SIG-M5 (cell line): ENCODE measurements at regions not wholly inside any gene's neighbourhood (a gene's known extent, or its start where the extent isn't known, plus 50 kb on each side); places are given as distances from the start of the nearest gene placed in this dataset.

Source experiments
- DNase-seq: peaks from one replicate; lab custom pipeline; 2025; lab: John Stamatoyannopoulos, UW

DNA sequence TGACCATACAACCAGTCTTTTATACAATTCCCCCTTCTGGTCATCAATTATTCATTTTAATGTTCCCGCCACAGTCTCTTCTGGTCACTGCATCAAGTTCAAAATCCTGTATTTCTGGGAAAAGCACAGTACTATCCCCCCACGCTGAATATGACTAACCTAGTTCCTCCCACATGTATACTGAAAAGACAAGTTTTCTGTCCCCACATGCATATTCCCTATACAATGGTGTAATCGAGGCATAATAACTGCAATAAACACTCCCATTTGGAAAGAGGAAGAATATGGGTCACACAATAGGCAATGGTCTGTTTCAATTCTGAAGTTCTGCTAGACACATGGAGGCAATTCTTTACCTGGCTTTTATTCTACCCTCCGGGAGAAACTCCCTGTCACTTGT lies 344.9 kb downstream of the EFNA5 start:
- no peak for DNase-seq

DNA sequence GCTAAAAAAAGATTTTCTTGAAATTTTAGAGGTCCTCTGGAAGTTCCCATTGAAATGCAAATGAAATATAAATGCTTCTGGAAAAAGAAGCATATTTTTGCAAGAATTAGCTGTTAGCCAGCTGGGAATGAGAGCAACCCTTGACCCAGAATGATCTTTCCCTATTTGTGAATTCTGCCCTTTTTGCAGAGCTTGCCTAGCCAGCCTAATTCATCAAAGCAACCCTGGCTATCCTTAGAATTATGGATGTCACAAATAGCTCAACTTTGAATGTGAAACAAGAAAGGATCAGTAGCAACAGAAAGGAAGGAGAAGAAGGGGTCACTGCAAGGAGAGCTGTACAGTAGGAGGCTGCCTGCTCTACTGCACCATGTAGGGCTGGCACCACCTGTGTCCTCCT lies 345.9 kb downstream of the EFNA5 start:
- DNase-seq: no peak

DNA sequence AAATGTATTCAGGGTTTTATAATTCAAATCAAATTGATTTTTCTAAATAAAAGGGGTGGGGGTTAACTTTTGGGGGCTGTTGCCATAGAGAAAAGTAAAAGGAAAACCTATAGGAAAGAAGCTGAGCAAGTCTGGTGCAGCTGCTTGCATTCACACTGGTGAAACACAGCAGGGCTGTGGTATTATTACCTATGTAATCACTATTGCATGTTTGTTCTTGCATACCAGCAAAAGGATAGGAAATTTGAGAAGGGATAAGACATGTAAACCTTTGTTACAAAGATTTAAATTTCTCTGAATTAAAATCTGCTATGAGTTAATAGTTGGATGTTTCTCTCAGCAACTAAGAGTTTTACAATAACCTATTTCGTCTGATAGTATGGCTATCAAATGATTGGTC lies 346.7 kb downstream of the EFNA5 start:
- no peak for DNase-seq

DNA sequence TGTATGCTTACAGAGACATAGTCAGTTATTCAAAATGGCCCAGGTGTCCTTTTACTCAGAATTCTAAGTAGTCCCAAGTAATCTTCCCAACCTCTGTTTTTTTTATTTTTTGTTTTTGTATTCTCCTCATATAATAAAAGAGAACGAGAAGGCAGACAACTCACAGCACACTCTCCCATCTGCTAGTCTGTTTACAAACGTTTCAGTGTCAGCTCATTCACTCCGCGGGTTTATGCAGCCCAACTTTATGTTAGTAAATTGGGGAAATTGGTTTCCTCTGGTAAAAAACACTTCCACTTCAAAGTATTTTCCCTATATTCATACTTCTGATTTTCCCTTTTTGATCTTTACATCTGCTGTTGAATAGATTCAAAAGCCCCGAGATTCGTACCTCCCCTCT lies 347.2 kb downstream of the EFNA5 start:
- no peak for DNase-seq

DNA sequence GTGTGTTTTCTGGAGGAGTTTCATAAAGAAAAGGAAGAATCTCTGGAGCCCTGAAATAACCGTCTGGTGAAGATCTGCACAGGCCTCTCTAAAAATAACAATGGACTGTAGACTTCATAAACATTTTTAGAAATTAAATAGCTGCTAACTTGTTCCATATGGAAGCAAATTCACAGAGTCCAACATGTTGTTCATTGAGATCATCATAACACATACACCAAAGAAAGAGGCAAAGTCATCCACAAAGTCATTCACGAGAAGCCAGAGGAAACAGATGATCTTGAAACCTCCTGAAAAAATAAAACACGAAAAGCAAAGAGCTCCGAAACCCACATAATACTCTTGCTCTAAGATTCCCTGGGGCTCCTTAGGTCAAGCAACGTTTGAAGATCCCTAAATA lies 347.8 kb downstream of the EFNA5 start:
- no peak for DNase-seq

DNA sequence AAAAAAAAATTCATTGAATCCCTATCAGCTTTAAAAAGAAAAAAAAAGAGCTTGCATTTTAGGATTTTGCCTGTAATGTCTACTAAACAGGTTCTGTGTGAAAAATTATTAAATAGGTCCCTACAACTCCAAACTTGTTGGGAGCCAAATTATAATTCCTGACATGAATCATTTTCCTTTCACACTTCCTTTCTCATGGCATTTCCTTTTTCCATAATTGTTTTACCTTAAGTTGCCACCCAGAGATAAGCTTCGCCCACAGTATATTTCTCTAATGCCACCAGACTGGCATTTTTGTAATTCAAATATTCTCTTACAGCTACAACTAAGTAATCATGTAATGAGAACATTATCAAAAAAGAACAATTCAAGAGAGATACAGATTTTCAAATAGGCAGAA lies 348.8 kb downstream of the EFNA5 start:
- DNase-seq: no peak

DNA sequence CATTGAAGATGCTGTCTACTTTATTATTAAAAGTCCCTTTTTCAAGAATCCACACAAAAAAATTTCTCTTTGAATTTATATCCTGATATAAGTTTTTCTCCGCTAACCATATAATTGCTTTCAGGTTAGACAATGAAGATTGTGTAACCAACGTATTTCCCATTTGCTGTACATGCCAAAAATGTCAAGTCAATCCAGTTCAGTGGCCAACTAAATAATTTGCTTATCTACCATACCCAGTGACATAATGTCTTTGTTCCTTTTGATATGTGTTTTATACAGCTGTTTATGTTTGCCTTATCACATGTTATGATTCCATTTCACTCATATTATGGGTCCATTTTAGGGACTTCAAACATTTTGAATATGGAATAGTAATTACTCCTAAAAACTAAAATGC lies 349.9 kb downstream of the EFNA5 start:
- no peak for DNase-seq

DNA sequence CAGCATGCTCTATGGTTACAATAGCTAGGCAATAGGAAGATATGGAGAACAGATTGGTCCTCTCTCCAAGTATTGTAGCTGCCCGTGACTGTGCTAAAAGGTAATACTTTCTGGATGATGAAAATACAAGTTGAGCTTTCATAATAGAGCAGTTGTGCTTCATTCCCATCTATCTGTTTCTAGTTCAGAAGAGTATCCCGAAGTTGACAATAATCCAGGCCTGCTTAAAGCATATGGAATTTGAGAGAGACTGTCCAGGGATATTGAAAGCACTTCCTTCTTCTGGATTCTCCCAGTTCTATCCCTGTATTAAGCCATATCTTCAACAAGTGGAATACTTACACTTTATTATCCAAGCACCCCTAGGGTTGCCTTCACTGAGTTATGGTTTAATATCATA lies 350.4 kb downstream of the EFNA5 start:
- DNase-seq: no peak

DNA sequence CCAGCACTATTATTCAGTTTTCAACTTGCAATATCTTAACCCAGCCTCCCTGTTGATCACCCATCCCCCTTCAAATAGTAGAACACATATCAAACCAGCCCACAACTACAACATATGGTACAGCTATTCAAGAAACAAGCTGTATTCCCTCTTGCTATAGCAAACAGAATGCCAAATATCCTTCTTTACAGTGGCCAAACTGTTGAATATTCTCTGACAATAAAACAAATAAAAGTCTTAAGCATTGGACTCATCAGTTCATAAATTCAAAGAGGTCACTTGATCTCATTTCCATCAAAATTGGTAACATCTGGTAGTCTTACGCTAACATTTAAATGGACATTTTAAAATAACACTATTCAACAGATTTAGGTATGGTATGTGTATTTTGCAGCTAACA lies 350.8 kb downstream of the EFNA5 start:
- DNase-seq: no peak

DNA sequence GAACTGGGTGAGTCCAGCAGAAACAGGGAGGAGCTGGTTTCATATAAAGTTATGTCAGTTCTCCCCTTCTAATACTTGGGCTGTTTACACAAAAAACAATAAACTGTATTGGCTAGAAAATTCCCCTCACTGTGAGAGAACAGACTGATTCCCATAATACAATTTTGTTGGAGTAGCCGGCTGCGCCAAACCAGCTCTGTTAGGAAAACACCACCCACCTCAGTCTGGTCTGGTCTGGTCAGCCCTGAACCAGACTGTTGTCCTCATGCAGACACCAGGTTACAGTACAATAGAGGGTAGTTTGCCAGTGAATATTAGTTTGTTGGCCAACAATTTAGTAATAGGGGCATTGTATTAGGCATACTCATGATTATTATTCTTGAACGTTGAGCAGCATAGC lies 356.4 kb downstream of the EFNA5 start:
- DNase-seq: no peak

DNA sequence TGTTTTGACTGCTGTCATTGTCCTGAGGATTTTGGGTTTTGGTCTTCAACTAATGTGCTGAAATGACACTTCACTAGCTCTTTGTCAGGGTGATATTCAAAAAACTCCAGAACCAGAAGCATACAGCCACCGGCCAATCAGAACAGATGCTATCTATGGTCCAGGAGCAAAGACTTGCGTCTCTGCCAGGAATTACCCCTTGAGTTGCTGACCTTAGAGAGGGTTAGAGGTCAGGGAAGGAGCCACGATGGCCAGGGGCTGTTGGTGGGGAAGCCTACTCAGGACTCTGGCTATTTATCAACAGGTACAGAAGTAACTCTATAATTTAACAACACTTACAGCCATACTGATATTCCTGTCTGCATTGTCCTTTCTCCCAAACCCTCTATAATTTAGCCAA lies 356.8 kb downstream of the EFNA5 start:
- no peak for DNase-seq

DNA sequence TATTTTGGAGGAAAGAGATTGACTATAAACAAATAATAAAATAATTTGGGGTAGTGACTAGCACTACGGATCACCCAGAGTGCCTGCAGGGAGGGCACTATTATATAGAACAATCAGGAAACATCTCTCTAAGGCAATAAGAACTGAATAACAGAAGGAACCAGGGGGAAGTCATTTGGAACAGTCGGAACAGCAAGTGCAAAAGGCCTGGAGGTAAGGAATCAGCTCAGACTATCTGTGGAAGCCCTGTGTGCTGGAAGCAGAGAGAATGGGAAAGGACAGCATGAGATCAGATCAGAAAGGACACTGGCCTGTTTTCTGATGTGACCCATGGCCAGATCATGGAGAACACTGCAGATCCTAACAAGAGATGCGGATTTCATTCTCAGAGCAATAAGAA lies 357.6 kb downstream of the EFNA5 start:
- DNase-seq: no peak

DNA sequence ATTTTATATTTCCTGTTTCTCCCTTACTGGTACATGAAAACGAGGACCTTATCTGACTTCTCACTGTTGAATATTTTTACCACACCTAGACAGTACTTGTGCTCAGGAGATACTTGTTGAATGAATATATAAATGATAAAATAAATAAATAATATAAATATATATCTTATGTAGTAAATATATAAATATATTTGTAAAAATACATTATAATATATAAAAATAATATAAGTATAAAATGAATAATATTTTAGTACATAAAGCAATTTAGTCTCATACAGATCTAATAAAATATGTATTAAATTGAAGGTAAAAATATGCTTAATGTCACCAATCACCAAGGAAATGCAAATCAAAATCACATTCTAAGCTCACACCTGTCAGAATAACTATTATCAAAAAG lies 360.6 kb downstream of the EFNA5 start:
- DNase-seq: no peak

DNA sequence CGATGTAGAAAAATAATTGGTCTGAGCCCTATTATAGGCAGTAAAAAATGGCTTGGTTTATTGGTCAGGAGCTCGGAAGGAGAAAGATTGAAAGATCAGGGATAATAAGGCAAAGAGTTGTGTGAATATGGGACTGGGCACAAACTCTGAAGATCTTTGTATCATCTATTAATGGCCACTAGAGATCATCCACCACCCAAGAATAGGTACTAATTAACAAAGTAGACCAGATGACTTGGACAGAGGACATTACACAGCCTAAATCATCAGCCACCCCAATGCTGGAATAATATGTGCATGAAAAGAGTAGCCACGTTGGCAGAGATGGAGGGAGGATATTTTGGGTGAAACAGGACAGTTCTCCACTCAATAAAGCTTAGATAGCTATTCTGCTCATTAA lies 364.1 kb downstream of the EFNA5 start:
- no peak for DNase-seq

DNA sequence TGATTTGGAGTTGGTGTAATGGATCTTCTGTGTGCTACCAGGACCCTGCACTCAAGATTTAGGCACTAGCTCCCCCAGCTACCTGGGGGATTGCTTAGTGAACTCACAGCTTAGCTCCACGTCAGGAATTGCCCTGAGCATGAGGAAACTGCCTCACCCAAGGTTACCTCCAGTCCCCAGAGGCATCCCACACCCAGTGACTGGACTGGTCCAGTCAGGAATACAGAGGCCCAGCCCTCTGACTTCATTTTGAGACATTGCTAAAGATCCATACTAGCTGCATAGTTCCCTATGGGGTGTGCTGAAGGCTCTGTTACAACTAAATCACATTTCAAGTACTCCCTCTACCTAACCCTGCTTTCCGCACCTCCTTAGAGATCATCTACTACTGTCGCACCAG lies 364.7 kb downstream of the EFNA5 start:
- DNase-seq: no peak

DNA sequence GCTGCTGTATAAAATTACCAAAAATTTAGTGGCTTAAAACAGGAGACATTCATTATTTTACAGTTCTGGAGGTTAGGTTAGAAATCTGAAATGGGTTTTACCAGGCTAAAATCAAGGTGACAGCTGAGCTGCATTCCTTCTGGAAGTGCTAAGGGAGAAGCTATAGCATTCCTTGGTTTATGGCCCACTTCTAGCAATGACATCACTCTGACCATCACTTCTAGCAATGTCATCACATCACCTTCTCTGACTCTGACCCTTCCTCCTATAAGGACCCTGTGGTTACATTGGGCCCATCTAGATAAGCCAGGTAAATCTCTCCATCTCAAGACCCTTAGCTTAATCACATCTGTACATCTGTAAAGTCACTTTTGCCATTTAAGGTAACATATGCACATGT lies 366.1 kb downstream of the EFNA5 start:
- no peak for DNase-seq

DNA sequence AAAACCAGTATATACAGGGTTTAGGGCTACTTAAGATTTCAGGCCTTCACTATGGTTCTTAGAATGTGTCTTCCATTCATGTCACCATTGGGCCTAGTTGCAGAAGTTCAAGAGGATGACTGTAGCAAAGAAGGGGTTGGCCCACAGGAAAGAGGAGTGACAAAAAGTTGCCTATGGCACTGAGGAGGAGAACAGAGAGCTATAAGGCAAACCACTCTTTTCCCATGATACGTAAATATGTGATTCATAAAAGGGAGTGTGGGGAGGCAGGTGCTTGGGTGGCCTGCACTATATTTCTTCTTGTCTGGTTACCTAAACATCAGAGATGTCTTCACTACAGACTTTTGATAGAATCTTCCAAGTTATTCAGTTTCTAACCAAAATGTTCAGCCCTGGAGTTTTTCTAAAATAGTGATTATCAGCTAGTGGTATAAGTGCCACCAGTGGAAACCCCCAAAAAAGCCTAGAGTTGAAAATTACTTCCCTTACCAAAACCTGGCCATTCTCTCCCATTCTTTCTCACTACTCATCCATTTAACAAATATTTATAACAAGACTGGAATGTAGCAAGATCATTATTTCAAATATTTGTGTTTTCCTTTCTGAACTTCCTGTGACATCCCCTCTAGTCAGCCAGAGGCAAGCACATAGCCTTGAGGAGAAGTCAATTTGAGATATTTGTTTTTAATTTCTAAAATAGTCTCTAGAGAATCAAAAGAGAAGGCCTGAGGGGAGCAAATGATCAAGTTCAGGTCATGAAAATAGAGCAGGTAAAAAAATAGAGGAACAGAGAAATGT lies 367.4 kb downstream of the EFNA5 start:
- no peak for DNase-seq

DNA sequence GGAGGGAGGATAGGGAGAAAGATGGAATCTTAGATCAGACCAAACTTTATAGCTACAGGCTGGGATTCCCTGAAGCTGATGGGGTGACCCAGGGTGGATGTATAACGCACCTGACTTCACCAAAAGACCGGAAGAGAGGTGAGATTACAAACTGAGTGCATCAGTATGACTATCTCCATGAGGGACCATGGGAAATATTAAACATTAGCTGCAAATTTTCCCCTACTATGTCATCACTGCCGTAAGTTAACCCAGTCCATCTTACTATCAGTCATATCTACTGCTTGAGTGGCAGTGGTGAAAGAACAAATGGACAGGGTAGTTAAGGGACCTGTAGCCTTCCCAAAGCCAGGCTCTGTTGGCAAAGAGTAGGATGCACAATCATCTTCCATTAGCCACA lies 368.3 kb downstream of the EFNA5 start:
- no peak for DNase-seq

DNA sequence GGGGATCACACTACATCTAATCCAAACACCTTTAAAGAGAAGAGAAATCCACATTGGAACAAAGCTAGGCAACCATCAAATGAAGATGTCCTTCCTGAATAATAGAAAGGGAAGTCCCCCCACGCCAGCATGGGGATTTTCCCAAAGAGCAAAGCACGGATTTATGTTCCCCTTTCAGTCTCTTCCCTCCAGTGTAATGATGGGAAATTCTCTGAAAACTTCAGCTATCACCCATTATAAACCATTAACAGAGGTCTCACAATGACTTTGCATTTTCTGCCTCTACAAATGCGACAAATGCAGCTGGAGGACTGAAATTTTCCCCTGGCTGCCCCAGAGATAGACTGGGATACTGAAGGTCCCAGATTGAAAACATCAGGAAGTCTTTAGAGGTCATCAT lies 368.7 kb downstream of the EFNA5 start:
- DNase-seq: no peak

DNA sequence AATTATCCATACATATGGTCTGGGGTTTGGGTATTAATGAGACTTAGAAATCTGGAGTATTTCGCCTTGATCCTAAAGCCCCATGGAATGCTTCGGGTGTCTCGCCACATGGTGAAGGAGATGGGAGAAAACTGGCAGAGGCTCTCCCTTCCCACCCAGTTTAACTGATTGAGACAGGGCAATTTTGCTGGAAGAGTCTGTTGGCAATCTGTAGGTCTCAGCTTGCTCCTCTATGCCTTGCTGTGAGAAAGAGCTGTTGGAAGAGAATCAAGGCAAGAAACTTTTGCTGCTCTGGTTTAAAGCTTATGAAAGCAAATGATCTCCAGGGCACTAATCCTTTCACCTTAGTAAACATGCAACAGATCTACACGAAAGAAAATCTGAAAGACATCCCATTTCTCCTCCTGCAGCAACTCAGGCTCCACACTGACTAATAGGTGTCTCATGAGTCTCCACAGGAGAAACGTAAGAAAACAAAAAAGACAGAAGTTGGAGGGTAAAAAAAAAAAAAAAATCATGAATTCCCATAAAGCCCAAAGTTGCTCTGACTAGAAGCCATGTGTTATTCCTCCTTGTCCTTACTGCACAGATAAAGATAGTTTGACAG lies 369.9 kb downstream of the EFNA5 start:
- DNase-seq: no peak

DNA sequence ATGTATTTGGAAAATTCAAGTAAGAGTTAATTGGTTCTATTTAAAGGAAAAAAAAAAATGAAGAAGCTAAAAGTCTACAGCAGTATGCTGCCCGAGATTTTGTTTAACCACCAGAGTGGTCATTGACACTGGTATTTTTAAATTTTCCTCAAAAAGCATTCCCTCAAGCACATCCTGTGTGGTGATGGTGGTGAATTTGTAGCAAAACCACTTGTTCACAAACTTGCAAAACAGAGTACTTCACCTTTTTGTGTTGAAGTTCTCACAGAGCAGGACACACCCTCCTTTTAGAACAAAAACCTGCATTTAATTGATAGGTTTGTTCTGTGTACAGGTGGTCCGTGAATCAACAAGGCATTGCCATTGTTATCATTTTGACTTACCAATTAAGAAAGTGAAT lies 374.2 kb downstream of the EFNA5 start:
- no peak for DNase-seq

DNA sequence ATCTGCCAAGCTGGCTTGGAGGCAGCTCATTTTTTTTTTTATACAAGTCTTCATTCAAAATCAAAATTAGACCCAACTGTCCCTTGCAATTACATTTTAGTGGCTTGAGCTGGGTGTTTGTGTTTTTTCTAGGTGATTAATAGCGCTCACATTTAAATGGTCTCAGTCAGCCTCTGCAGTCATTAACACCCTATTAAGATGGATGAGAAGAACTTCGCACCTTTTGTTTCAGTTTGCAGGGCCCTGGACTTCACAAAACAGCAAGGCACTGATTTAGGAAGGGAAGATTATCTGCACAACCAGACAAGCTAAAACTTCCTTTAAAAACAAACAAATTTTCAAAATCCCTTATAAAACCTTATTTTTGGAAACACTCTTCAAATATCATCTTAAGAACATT lies 374.8 kb downstream of the EFNA5 start:
- no peak for DNase-seq

DNA sequence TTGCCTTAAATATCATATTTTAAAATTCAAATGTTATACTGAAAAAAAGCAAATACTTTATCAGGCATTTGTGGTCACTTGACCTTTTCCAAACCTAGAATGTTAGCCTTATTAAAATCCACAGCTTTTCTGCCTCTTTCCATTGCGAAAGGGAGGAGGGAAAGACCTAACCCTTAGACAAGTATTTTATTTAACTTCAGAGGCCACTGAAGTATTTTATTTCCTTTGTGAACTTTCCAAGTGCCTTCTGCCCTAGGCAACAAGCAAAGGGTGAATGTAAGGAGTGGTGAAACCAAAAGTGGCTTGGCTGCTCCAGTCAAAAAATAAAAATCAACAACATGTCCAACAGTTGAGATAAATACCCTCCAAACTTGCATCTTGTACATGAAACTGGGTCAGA lies 376.1 kb downstream of the EFNA5 start:
- no peak for DNase-seq

DNA sequence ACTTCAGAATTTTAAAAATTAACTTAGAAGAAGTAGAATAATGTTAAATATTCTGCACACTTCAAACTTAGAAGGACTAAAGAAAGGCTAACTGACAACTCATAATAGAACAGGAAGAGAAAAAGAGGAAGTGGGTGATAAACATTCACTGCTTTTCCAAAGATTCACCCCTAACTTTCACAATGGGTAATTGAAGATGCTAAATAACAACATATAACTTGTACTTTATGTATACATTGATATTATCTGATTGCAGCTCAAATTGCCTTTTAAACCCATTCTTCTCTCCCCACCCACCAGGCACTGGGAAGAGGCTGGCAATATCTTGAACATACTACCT lies 376.6 kb downstream of the EFNA5 start:
- DNase-seq: peak; percentile 78
